GM23338 (cell line): ENCODE measurements at regions not wholly inside any gene's neighbourhood (a gene's known extent, or its start where the extent isn't known, plus 50 kb on each side); places are given as distances from the start of the nearest gene placed in this dataset.
"Not testable (repeated sequence)": the region's sequence is repeated elsewhere in the genome, so short reads cannot be mapped to it uniquely, and the experiment has no call there.

ENCODE experiments used
- ATAC-seq: fragments of 200-7000 bp; cut with Tn5 transposase; 3 replicates; pipeline ENCODE4 v1.9.1; 2020
- DNase-seq: peaks from one replicate; pipeline ENCODE4 v3.0.0-alpha.2; 2015; ENCODE audit warnings: low spot score
- H2AFZ ChIP-seq: fragments of 200-600 bp; sonication (generic); 2 replicates; pipeline ENCODE4 v1.8.0; 2016; ENCODE audit warnings: antibody characterized with exemption, mild to moderate bottlenecking, moderate library complexity
- H3F3A ChIP-seq: fragments of 200-600 bp; sonication (generic); replicated peaks from 2 replicates; pipeline ENCODE4 v1.8.0; 2017; ENCODE audit warnings: antibody characterized with exemption, mixed run types, low read depth
- H3K27ac ChIP-seq: fragments of 200-600 bp; sonication (generic); 2 replicates; pipeline ENCODE4 v1.6.1; 2016; ENCODE audit warnings: low read depth
- H3K27me3 ChIP-seq: fragments of 200-600 bp; sonication (generic); 2 replicates; pipeline ENCODE4 v1.8.0; 2016; ENCODE audit warnings: mild to moderate bottlenecking, mixed run types, moderate library complexity; ENCODE audit not compliant: insufficient read depth
- H3K36me3 ChIP-seq: fragments of 200-600 bp; sonication (generic); 2 replicates; pipeline ENCODE4 v1.8.0; 2016; ENCODE audit warnings: mild to moderate bottlenecking; ENCODE audit not compliant: insufficient read depth
- H3K4me1 ChIP-seq: fragments of 200-600 bp; sonication (generic); 2 replicates; pipeline ENCODE4 v1.8.0; 2016; ENCODE audit warnings: mild to moderate bottlenecking, moderate library complexity; ENCODE audit not compliant: insufficient read depth
- H3K4me2 ChIP-seq: fragments of 200-600 bp; sonication (generic); 2 replicates; pipeline ENCODE4 v1.7.1; 2017; ENCODE audit warnings: mixed run types
- H3K4me3 ChIP-seq: fragments of 200-600 bp; sonication (generic); 2 replicates; pipeline ENCODE4 v1.6.1; 2016; ENCODE audit warnings: mixed run types
- H3K79me2 ChIP-seq: fragments of 200-600 bp; sonication (generic); replicated peaks from 2 replicates; pipeline ENCODE4 v1.8.0; 2017; ENCODE audit warnings: mild to moderate bottlenecking; ENCODE audit not compliant: insufficient read depth
- H3K9me2 ChIP-seq: fragments of 200-600 bp; sonication (generic); 2 replicates; pipeline ENCODE4 v1.8.0; 2017; ENCODE audit not compliant: insufficient read depth
- H4K20me1 ChIP-seq: fragments of 200-600 bp; sonication (generic); replicated peaks from 2 replicates; pipeline ENCODE4 v1.8.0; 2017; ENCODE audit warnings: mild to moderate bottlenecking; ENCODE audit not compliant: insufficient read depth
- H3K27ac Mint-ChIP-seq: 2 replicates; pipeline ENCODE4 v1.8.0; 2020; ENCODE audit warnings: inconsistent platforms, mild to moderate bottlenecking, moderate library complexity, mixed read lengths
- H3K27me3 Mint-ChIP-seq: 3 replicates; pipeline ENCODE4 v1.8.0; 2022; ENCODE audit warnings: low read depth, mild to moderate bottlenecking, moderate library complexity, mixed read lengths, inconsistent platforms; ENCODE audit not compliant: insufficient read depth, poor library complexity
- H3K36me3 Mint-ChIP-seq: 3 replicates; pipeline ENCODE4 v1.8.0; 2021; ENCODE audit warnings: low read depth, mild to moderate bottlenecking, inconsistent platforms, moderate library complexity, mixed read lengths
- H3K4me1 Mint-ChIP-seq: 3 replicates; pipeline ENCODE4 v1.8.0; 2020; ENCODE audit warnings: mild to moderate bottlenecking, inconsistent platforms, mixed read lengths
- H3K4me3 Mint-ChIP-seq: 3 replicates; pipeline ENCODE4 v1.8.0; 2021; ENCODE audit warnings: moderate library complexity, mild to moderate bottlenecking, inconsistent platforms, mixed read lengths
- H3K9me3 Mint-ChIP-seq: 3 replicates; pipeline ENCODE4 v1.8.0; 2020; ENCODE audit warnings: moderate library complexity, mild to moderate bottlenecking, inconsistent platforms, mixed read lengths
- NANOG ChIP-seq: IDR thresholded peaks from 2 replicates; pipeline ENCODE4 v1.6.1; 2016; ENCODE audit warnings: antibody characterized with exemption, borderline replicate concordance
- POLR2AphosphoS5 ChIP-seq: IDR thresholded peaks from 2 replicates; pipeline ENCODE4 v1.6.1; 2016; ENCODE audit warnings: antibody characterized with exemption, low read depth
- TF ChIP-seq, protein P1 (sequence below): fragments of 250-450 bp; sonication (Bioruptor Pico); IDR thresholded peaks from 2 replicates; pipeline ENCODE4 v1.5.0; 2020; ENCODE audit warnings: mild to moderate bottlenecking, moderate library complexity
- TF ChIP-seq, protein P2 (sequence below): IDR thresholded peaks from 2 replicates; pipeline ENCODE4 v1.6.1; 2016; ENCODE audit warnings: antibody characterized with exemption
- TF ChIP-seq, protein P3 (sequence below), 2 experiments: fragments of 200-600 bp in 1 of 2; sonication (generic) in 1 of 2; conservative IDR thresholded peaks; 2 replicates each; pipeline versions ENCODE4 v1.5.1 to v1.6.1; 2016 to 2017; ENCODE audit warnings: antibody characterized with exemption in 2 of 2, low read depth in 2 of 2, mild to moderate bottlenecking in 2 of 2, moderate library complexity in 1 of 2

DNA sequence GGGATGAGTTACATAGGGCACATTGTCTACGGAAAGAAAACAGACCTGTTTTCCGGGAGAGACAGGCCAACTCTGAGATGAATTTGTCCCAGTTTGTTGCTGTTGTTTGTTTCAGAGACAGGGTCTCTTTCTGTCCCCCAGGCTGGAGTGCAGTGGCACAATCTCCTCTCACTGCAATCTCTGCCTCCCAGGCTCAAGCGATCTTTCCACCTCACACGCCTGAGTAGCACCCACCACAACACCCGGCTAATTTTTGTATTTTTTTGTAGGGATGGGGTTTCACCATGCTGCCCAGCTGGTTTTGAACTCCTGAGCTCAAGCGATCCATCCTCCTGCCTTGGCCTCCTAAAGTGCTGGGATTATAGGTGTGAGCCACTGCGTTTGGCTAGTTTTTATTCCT, 125.5 kb upstream of the ERRFI1 start (continued):
- TF ChIP-seq, protein P1, sequence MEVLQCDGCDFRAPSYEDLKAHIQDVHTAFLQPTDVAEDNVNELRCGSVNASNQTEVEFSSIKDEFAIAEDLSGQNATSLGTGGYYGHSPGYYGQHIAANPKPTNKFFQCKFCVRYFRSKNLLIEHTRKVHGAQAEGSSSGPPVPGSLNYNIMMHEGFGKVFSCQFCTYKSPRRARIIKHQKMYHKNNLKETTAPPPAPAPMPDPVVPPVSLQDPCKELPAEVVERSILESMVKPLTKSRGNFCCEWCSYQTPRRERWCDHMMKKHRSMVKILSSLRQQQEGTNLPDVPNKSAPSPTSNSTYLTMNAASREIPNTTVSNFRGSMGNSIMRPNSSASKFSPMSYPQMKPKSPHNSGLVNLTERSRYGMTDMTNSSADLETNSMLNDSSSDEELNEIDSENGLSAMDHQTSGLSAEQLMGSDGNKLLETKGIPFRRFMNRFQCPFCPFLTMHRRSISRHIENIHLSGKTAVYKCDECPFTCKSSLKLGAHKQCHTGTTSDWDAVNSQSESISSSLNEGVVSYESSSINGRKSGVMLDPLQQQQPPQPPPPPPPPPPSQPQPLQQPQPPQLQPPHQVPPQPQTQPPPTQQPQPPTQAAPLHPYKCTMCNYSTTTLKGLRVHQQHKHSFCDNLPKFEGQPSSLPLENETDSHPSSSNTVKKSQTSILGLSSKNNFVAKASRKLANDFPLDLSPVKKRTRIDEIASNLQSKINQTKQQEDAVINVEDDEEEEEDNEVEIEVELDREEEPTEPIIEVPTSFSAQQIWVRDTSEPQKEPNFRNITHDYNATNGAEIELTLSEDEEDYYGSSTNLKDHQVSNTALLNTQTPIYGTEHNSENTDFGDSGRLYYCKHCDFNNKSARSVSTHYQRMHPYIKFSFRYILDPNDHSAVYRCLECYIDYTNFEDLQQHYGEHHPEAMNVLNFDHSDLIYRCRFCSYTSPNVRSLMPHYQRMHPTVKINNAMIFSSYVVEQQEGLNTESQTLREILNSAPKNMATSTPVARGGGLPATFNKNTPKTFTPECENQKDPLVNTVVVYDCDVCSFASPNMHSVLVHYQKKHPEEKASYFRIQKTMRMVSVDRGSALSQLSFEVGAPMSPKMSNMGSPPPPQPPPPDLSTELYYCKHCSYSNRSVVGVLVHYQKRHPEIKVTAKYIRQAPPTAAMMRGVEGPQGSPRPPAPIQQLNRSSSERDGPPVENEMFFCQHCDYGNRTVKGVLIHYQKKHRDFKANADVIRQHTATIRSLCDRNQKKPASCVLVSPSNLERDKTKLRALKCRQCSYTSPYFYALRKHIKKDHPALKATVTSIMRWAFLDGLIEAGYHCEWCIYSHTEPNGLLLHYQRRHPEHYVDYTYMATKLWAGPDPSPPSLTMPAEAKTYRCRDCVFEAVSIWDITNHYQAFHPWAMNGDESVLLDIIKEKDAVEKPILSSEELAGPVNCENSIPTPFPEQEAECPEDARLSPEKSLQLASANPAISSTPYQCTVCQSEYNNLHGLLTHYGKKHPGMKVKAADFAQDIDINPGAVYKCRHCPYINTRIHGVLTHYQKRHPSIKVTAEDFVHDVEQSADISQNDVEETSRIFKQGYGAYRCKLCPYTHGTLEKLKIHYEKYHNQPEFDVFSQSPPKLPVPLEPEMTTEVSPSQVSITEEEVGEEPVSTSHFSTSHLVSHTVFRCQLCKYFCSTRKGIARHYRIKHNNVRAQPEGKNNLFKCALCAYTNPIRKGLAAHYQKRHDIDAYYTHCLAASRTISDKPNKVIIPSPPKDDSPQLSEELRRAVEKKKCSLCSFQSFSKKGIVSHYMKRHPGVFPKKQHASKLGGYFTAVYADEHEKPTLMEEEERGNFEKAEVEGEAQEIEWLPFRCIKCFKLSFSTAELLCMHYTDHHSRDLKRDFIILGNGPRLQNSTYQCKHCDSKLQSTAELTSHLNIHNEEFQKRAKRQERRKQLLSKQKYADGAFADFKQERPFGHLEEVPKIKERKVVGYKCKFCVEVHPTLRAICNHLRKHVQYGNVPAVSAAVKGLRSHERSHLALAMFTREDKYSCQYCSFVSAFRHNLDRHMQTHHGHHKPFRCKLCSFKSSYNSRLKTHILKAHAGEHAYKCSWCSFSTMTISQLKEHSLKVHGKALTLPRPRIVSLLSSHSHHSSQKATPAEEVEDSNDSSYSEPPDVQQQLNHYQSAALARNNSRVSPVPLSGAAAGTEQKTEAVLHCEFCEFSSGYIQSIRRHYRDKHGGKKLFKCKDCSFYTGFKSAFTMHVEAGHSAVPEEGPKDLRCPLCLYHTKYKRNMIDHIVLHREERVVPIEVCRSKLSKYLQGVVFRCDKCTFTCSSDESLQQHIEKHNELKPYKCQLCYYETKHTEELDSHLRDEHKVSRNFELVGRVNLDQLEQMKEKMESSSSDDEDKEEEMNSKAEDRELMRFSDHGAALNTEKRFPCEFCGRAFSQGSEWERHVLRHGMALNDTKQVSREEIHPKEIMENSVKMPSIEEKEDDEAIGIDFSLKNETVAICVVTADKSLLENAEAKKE (CRISPR knock-in tag), result no peak
- TF ChIP-seq, protein P2, sequence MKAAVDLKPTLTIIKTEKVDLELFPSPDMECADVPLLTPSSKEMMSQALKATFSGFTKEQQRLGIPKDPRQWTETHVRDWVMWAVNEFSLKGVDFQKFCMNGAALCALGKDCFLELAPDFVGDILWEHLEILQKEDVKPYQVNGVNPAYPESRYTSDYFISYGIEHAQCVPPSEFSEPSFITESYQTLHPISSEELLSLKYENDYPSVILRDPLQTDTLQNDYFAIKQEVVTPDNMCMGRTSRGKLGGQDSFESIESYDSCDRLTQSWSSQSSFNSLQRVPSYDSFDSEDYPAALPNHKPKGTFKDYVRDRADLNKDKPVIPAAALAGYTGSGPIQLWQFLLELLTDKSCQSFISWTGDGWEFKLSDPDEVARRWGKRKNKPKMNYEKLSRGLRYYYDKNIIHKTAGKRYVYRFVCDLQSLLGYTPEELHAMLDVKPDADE, result no peak
- TF ChIP-seq NANOG, result no peak
- TF ChIP-seq, protein P3, sequence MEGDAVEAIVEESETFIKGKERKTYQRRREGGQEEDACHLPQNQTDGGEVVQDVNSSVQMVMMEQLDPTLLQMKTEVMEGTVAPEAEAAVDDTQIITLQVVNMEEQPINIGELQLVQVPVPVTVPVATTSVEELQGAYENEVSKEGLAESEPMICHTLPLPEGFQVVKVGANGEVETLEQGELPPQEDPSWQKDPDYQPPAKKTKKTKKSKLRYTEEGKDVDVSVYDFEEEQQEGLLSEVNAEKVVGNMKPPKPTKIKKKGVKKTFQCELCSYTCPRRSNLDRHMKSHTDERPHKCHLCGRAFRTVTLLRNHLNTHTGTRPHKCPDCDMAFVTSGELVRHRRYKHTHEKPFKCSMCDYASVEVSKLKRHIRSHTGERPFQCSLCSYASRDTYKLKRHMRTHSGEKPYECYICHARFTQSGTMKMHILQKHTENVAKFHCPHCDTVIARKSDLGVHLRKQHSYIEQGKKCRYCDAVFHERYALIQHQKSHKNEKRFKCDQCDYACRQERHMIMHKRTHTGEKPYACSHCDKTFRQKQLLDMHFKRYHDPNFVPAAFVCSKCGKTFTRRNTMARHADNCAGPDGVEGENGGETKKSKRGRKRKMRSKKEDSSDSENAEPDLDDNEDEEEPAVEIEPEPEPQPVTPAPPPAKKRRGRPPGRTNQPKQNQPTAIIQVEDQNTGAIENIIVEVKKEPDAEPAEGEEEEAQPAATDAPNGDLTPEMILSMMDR (conservative IDR thresholded peaks at IDR 0.05; ENCODE audit: low read depth in 2 of 2), result no peak
- no peak for TF ChIP-seq POLR2AphosphoS5

DNA sequence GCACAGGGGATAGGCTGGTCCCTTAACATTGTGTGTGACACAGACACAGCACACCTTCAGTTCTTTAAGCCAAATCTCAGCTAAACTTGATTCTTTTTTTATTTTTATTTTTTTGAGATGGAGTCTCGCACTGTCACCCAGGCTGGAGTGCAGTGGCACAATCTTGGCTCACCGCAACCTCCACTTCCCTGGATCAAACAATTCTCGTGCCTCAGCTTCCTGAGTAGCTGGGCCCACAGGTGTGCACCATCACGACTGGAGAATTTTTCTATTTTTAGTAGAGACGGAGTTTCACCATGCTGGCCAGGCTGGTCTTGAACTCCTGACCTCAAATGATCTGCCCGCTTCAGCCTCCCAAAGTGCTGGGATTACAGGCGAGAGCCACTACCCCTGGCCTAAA, 123.6 kb upstream of the ERRFI1 start:
- H4K20me1 ChIP-seq, H3K79me2 ChIP-seq, H3K4me1 Mint-ChIP-seq, H3K36me3 Mint-ChIP-seq, H3K27ac ChIP-seq, H3K4me3 ChIP-seq, H3F3A ChIP-seq, H3K4me3 Mint-ChIP-seq, H3K27me3 Mint-ChIP-seq, H3K27ac Mint-ChIP-seq, H3K27me3 ChIP-seq, H2AFZ ChIP-seq, H3K4me2 ChIP-seq, ATAC-seq, H3K9me3 Mint-ChIP-seq, H3K36me3 ChIP-seq, DNase-seq, H3K9me2 ChIP-seq, H3K4me1 ChIP-seq: not testable (repeated sequence)
